GM23338 (cell line): ENCODE measurements at regions not wholly inside any gene's neighbourhood (a gene's known extent, or its start where the extent isn't known, plus 50 kb on each side); places are given as distances from the start of the nearest gene placed in this dataset.

ENCODE experiments used
- ATAC-seq: fragments of 200-7000 bp; cut with Tn5 transposase; 3 replicates; pipeline ENCODE4 v1.9.1; 2020
- DNase-seq: peaks from one replicate; pipeline ENCODE4 v3.0.0-alpha.2; 2015; ENCODE audit warnings: low spot score
- H2AFZ ChIP-seq: fragments of 200-600 bp; sonication (generic); 2 replicates; pipeline ENCODE4 v1.8.0; 2016; ENCODE audit warnings: antibody characterized with exemption, mild to moderate bottlenecking, moderate library complexity
- H3F3A ChIP-seq: fragments of 200-600 bp; sonication (generic); replicated peaks from 2 replicates; pipeline ENCODE4 v1.8.0; 2017; ENCODE audit warnings: antibody characterized with exemption, mixed run types, low read depth
- H3K27ac ChIP-seq: fragments of 200-600 bp; sonication (generic); 2 replicates; pipeline ENCODE4 v1.6.1; 2016; ENCODE audit warnings: low read depth
- H3K27me3 ChIP-seq: fragments of 200-600 bp; sonication (generic); 2 replicates; pipeline ENCODE4 v1.8.0; 2016; ENCODE audit warnings: mild to moderate bottlenecking, mixed run types, moderate library complexity; ENCODE audit not compliant: insufficient read depth
- H3K36me3 ChIP-seq: fragments of 200-600 bp; sonication (generic); 2 replicates; pipeline ENCODE4 v1.8.0; 2016; ENCODE audit warnings: mild to moderate bottlenecking; ENCODE audit not compliant: insufficient read depth
- H3K4me1 ChIP-seq: fragments of 200-600 bp; sonication (generic); 2 replicates; pipeline ENCODE4 v1.8.0; 2016; ENCODE audit warnings: mild to moderate bottlenecking, moderate library complexity; ENCODE audit not compliant: insufficient read depth
- H3K4me2 ChIP-seq: fragments of 200-600 bp; sonication (generic); 2 replicates; pipeline ENCODE4 v1.7.1; 2017; ENCODE audit warnings: mixed run types
- H3K4me3 ChIP-seq: fragments of 200-600 bp; sonication (generic); 2 replicates; pipeline ENCODE4 v1.6.1; 2016; ENCODE audit warnings: mixed run types
- H3K79me2 ChIP-seq: fragments of 200-600 bp; sonication (generic); replicated peaks from 2 replicates; pipeline ENCODE4 v1.8.0; 2017; ENCODE audit warnings: mild to moderate bottlenecking; ENCODE audit not compliant: insufficient read depth
- H3K9me2 ChIP-seq: fragments of 200-600 bp; sonication (generic); 2 replicates; pipeline ENCODE4 v1.8.0; 2017; ENCODE audit not compliant: insufficient read depth
- H4K20me1 ChIP-seq: fragments of 200-600 bp; sonication (generic); replicated peaks from 2 replicates; pipeline ENCODE4 v1.8.0; 2017; ENCODE audit warnings: mild to moderate bottlenecking; ENCODE audit not compliant: insufficient read depth
- H3K27ac Mint-ChIP-seq: 2 replicates; pipeline ENCODE4 v1.8.0; 2020; ENCODE audit warnings: inconsistent platforms, mild to moderate bottlenecking, moderate library complexity, mixed read lengths
- H3K27me3 Mint-ChIP-seq: 3 replicates; pipeline ENCODE4 v1.8.0; 2022; ENCODE audit warnings: low read depth, mild to moderate bottlenecking, moderate library complexity, mixed read lengths, inconsistent platforms; ENCODE audit not compliant: insufficient read depth, poor library complexity
- H3K36me3 Mint-ChIP-seq: 3 replicates; pipeline ENCODE4 v1.8.0; 2021; ENCODE audit warnings: low read depth, mild to moderate bottlenecking, inconsistent platforms, moderate library complexity, mixed read lengths
- H3K4me1 Mint-ChIP-seq: 3 replicates; pipeline ENCODE4 v1.8.0; 2020; ENCODE audit warnings: mild to moderate bottlenecking, inconsistent platforms, mixed read lengths
- H3K4me3 Mint-ChIP-seq: 3 replicates; pipeline ENCODE4 v1.8.0; 2021; ENCODE audit warnings: moderate library complexity, mild to moderate bottlenecking, inconsistent platforms, mixed read lengths
- H3K9me3 Mint-ChIP-seq: 3 replicates; pipeline ENCODE4 v1.8.0; 2020; ENCODE audit warnings: moderate library complexity, mild to moderate bottlenecking, inconsistent platforms, mixed read lengths
- CREB1 ChIP-seq: fragments of 250-450 bp; sonication (Bioruptor Pico); IDR thresholded peaks from 2 replicates; pipeline ENCODE4 v1.5.0; 2020; ENCODE audit warnings: low read depth, mild to moderate bottlenecking, moderate library complexity
- CTCF ChIP-seq, 2 experiments: fragments of 200-600 bp in 1 of 2; sonication (generic) in 1 of 2; conservative IDR thresholded peaks; 2 replicates each; pipeline versions ENCODE4 v1.5.1 to v1.6.1; 2016 to 2017; ENCODE audit warnings: antibody characterized with exemption in 2 of 2, low read depth in 2 of 2, mild to moderate bottlenecking in 2 of 2, moderate library complexity in 1 of 2
- ETS1 ChIP-seq: IDR thresholded peaks from 2 replicates; pipeline ENCODE4 v1.6.1; 2016; ENCODE audit warnings: antibody characterized with exemption
- EZH2 ChIP-seq: fragments of 200-600 bp; sonication (generic); IDR thresholded peaks from one replicate; pipeline ENCODE4 v1.8.0; 2017; ENCODE audit warnings: antibody characterized with exemption, mild to moderate bottlenecking, low read depth; ENCODE audit not compliant: unreplicated experiment
- JUNB ChIP-seq: IDR thresholded peaks from one replicate; pipeline ENCODE4 v1.6.1; 2016; ENCODE audit warnings: antibody characterized with exemption; ENCODE audit not compliant: unreplicated experiment
- NANOG ChIP-seq: IDR thresholded peaks from 2 replicates; pipeline ENCODE4 v1.6.1; 2016; ENCODE audit warnings: antibody characterized with exemption, borderline replicate concordance
- POLR2AphosphoS5 ChIP-seq: IDR thresholded peaks from 2 replicates; pipeline ENCODE4 v1.6.1; 2016; ENCODE audit warnings: antibody characterized with exemption, low read depth
- REST ChIP-seq: IDR thresholded peaks from one replicate; pipeline ENCODE4 v1.6.1; 2018; ENCODE audit warnings: antibody characterized with exemption; ENCODE audit not compliant: unreplicated experiment
- ZNF331 ChIP-seq: fragments of 250-450 bp; sonication (Bioruptor Pico); IDR thresholded peaks from 2 replicates; pipeline ENCODE4 v1.5.0; 2020; ENCODE audit warnings: low read depth, mild to moderate bottlenecking, moderate library complexity
- ZNF462 ChIP-seq: fragments of 250-450 bp; sonication (Bioruptor Pico); IDR thresholded peaks from 2 replicates; pipeline ENCODE4 v1.5.0; 2020; ENCODE audit warnings: mild to moderate bottlenecking, moderate library complexity

- no peak for TF ChIP-seq REST
- TF ChIP-seq POLR2AphosphoS5, result no peak
- no peak for TF ChIP-seq CREB1 (CRISPR knock-in tag)
- TF ChIP-seq ZNF331 (CRISPR knock-in tag), result no peak
- no peak for TF ChIP-seq EZH2
These were observed 141.2 kb upstream of the CD180 start (continued) for GRCh38 chr5:67337751-67338150.

- H3K36me3 Mint-ChIP-seq, result peaks cover 3% of the 10 kb centered on the region; the same call in 1 of the 3 replicates
- H3K4me3 Mint-ChIP-seq, result no peak overlapping the region
- H3K4me2 ChIP-seq, result no peak overlapping the region
- H3K4me1 Mint-ChIP-seq, result no peaks in the 10 kb centered on the region
- DNase-seq (no peak), ATAC-seq (no peak)
- H3K27me3 ChIP-seq, result no peaks in the 10 kb centered on the region
- no peaks in the 10 kb centered on the region for H4K20me1 ChIP-seq
- no peaks in the 10 kb centered on the region for H3K79me2 ChIP-seq
- no peaks in the 10 kb centered on the region for H3K4me1 ChIP-seq
- no peaks in the 10 kb centered on the region for H3K36me3 ChIP-seq
- H3K9me3 Mint-ChIP-seq, result no peaks in the 10 kb centered on the region; the same call in 1 of the 3 replicates
- no peak overlapping the region for H3K27ac Mint-ChIP-seq
- H3K27ac ChIP-seq, result no peak overlapping the region
- no peak overlapping the region; the same call in 1 of the 2 replicates for H2AFZ ChIP-seq
- no peak for TF ChIP-seq EZH2
- TF ChIP-seq JUNB, result no peak
- no peak for TF ChIP-seq ETS1
- TF ChIP-seq CTCF (conservative IDR thresholded peaks at IDR 0.05; ENCODE audit: low read depth in 2 of 2), result no peak
- no peak for TF ChIP-seq NANOG
- TF ChIP-seq ZNF331 (CRISPR knock-in tag), result no peak
- TF ChIP-seq ZNF462, result no peak
- peaks cover 3% of the 10 kb centered on the region for H3K27me3 Mint-ChIP-seq
- H3K4me3 ChIP-seq, result no peak overlapping the region
- no peaks in the 10 kb centered on the region for H3F3A ChIP-seq
- 0 out of 2 replicates have a peak, but pooled peaks cover 5% of the 10 kb centered on the region for H3K9me2 ChIP-seq
These were observed 138.8 kb upstream of the CD180 start for GRCh38 chr5:67335426-67335825.
